Upper lobe of right lung (tissue), 1 donor: ENCODE measurements at regions not wholly inside any gene's neighbourhood (a gene's known extent, or its start where the extent isn't known, plus 50 kb on each side); places are given as distances from the start of the nearest gene placed in this dataset.

ENCODE experiments used
- ATAC-seq: fragments of 200-7000 bp; cut with Tn5 transposase; one replicate; pipeline ENCODE4 v1.9.1; 2020; ENCODE audit warnings: mild to moderate bottlenecking, moderate library complexity
- DNase-seq: peaks from one replicate; pipeline ENCODE4 v3.0.0-alpha.2; 2020
- H3K27ac ChIP-seq: fragments of 200-600 bp; one replicate; pipeline ENCODE4 v1.8.0; 2022
- H3K27me3 ChIP-seq: fragments of 200-600 bp; one replicate; pipeline ENCODE4 v1.8.0; 2022; ENCODE audit warnings: mild to moderate bottlenecking
- H3K36me3 ChIP-seq: fragments of 200-600 bp; one replicate; pipeline ENCODE4 v1.8.0; 2022
- H3K4me1 ChIP-seq: fragments of 200-600 bp; one replicate; pipeline ENCODE4 v1.8.0; 2022
- H3K4me3 ChIP-seq: fragments of 200-600 bp; one replicate; pipeline ENCODE4 v1.8.0; 2022; ENCODE audit warnings: mild to moderate bottlenecking
- H3K9me3 ChIP-seq: fragments of 200-600 bp; one replicate; pipeline ENCODE4 v1.8.0; 2022
- intact Hi-C: fragments of 100-400 bp; cut with DNase I; formaldehyde crosslinking; loops from one replicate; pipeline ENCODE4 v1.11.0; 2022
- TF ChIP-seq, protein P1 (sequence below): fragments of 200-600 bp; IDR thresholded peaks from one replicate; pipeline ENCODE4 v1.8.0; 2022; ENCODE audit warnings: antibody characterized with exemption
- donor health status: DM: no; HTN: yes; CAD: no; lungs with severe emphysema.

DNA sequence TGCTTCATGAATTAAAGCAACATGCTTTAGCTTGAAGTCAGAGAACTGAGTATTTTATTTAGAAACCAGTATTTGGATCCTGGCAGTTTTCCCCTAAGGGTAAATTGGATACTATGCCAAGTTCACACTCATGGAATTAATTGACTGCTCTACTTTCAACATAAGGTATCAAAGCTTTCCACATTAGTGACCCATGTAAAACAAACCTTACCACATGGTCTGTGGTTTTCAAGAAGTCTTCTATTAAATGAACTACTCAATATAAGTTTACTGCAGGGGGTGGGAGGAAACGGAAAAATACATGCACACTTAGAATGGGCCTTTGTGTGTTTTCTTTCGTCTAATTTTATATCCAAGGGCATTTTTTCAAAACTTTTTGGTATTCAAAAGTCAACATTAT, 232.0 kb upstream of the FBXL7 start:
- TF ChIP-seq, protein P1, sequence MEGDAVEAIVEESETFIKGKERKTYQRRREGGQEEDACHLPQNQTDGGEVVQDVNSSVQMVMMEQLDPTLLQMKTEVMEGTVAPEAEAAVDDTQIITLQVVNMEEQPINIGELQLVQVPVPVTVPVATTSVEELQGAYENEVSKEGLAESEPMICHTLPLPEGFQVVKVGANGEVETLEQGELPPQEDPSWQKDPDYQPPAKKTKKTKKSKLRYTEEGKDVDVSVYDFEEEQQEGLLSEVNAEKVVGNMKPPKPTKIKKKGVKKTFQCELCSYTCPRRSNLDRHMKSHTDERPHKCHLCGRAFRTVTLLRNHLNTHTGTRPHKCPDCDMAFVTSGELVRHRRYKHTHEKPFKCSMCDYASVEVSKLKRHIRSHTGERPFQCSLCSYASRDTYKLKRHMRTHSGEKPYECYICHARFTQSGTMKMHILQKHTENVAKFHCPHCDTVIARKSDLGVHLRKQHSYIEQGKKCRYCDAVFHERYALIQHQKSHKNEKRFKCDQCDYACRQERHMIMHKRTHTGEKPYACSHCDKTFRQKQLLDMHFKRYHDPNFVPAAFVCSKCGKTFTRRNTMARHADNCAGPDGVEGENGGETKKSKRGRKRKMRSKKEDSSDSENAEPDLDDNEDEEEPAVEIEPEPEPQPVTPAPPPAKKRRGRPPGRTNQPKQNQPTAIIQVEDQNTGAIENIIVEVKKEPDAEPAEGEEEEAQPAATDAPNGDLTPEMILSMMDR, result no peak
- Histone ChIP-seq H3K9me3 (no peaks in the 10 kb centered on the region), H3K36me3 (no peaks in the 10 kb centered on the region), H3K27ac (no peak overlapping the region), H3K4me3 (no peak overlapping the region), H3K27me3 (no peaks in the 10 kb centered on the region), H3K4me1 (no peaks in the 10 kb centered on the region)
- no peak for DNase-seq
- intact Hi-C loops, result no loop called here
- no peak for ATAC-seq

DNA sequence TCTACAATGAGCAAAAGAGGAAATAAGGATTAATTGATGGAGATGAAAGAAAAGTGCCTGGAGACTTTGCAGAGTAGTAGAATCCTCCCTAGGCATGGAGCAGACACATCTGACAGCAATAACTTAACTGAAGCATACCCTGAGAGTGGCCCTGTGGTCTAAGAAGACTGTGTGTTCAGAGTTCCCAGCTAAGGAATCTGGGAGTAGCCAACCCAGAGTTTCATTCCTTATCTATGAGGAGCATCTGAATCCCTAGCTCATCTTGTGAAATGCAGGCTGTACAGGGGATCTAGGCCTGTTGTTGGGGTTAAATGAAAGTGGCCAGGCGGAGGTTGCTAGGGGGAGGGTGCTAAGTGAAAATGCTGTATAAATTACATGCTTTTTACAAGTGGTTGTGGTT, 233.1 kb upstream of the FBXL7 start:
- no peak for ATAC-seq
- intact Hi-C loops, result no loop called here

DNA sequence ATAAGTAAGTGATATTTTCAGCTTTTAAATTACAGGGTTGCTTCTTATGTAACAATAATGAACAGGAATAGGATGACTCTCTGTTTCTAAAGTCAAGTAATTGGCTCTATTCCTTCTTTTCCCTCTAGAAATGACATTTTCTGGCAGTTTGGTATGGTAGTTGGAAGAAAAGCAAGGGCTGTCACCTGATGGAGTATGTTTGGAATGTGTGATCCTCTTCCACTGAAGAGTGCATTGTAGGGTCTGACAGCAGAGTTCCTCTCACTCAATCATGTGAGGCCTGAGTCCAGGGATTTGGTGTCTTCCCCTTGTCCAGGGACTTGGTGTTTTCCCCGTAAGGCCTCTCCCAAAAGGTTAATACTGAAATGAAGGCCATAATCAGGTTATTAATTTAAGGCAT, 233.8 kb upstream of the FBXL7 start:
- DNase-seq, result no peak
- H3K27me3 ChIP-seq, result no peaks in the 10 kb centered on the region
- H3K27ac ChIP-seq, result no peak overlapping the region
- no peaks in the 10 kb centered on the region for H3K9me3 ChIP-seq
- TF ChIP-seq, protein P1, result no peak
- intact Hi-C loops, result no loop called here
- no peak for ATAC-seq
- no peaks in the 10 kb centered on the region for H3K4me1 ChIP-seq
- no peak overlapping the region for H3K4me3 ChIP-seq
- no peaks in the 10 kb centered on the region for H3K36me3 ChIP-seq

More for the DNA sequence above, 233.1 kb upstream of the FBXL7 start:
- H3K27me3 ChIP-seq, result no peaks in the 10 kb centered on the region
- H3K27ac ChIP-seq, result no peak overlapping the region
- DNase-seq, result no peak
- no peaks in the 10 kb centered on the region for H3K36me3 ChIP-seq
- no peak overlapping the region for H3K4me3 ChIP-seq
- TF ChIP-seq, protein P1, result no peak
- no peaks in the 10 kb centered on the region for H3K4me1 ChIP-seq
- H3K9me3 ChIP-seq, result no peaks in the 10 kb centered on the region

DNA sequence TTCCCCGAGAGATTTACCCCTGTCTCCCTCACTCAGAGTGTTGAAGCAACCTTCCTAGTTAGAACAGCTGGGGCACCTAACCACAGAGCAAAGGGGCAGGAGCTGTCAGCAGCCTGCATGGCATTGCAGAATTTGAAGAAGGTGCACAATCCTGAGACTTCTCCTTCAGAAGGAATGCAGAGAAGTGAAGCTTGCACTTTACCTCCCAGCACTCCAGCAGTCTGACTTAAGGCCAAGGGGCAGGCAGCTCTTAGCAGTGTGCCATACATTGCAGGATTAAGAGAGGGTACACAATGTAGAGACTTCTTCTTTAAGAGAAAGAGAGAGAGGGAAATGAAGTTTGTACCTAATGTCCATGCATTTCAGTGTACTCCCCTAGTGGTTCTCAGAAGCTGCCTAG, 236.0 kb upstream of the FBXL7 start:
- TF ChIP-seq, protein P1, result no peak
- H3K4me1 ChIP-seq, result no peaks in the 10 kb centered on the region
- no peak overlapping the region for H3K4me3 ChIP-seq
- no peaks in the 10 kb centered on the region for H3K9me3 ChIP-seq
- no peaks in the 10 kb centered on the region for H3K27me3 ChIP-seq
- ATAC-seq (no peak), DNase-seq (no peak)
- no peak overlapping the region for H3K27ac ChIP-seq
- intact Hi-C loops, result no loop called here
- H3K36me3 ChIP-seq, result no peaks in the 10 kb centered on the region

DNA sequence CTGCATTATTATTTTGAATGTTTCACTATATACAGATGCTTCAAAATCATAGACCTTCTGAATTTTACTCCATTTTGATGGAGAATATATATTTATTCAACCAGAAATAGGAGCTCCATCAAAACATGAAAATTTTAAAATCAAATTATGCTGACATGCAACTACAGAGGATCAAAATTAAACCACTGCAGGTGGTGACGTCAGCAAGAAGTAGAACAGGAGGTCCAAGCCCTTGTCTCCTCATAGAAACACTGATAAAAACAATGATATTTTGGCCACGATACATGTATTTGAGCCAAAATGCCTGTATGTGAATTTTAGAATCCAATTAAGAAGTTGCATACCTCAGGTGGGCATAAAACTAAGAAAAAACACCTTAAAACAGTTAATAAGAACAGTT, 236.6 kb upstream of the FBXL7 start:
- H3K9me3 ChIP-seq, result no peaks in the 10 kb centered on the region
- H3K27me3 ChIP-seq, result no peaks in the 10 kb centered on the region
- H3K4me3 ChIP-seq, result no peak overlapping the region
- intact Hi-C loops, result no loop called here
- no peak for ATAC-seq
- H3K36me3 ChIP-seq, result no peaks in the 10 kb centered on the region
- DNase-seq, result no peak
- no peak overlapping the region for H3K27ac ChIP-seq
- TF ChIP-seq, protein P1, result no peak
- H3K4me1 ChIP-seq, result no peaks in the 10 kb centered on the region

DNA sequence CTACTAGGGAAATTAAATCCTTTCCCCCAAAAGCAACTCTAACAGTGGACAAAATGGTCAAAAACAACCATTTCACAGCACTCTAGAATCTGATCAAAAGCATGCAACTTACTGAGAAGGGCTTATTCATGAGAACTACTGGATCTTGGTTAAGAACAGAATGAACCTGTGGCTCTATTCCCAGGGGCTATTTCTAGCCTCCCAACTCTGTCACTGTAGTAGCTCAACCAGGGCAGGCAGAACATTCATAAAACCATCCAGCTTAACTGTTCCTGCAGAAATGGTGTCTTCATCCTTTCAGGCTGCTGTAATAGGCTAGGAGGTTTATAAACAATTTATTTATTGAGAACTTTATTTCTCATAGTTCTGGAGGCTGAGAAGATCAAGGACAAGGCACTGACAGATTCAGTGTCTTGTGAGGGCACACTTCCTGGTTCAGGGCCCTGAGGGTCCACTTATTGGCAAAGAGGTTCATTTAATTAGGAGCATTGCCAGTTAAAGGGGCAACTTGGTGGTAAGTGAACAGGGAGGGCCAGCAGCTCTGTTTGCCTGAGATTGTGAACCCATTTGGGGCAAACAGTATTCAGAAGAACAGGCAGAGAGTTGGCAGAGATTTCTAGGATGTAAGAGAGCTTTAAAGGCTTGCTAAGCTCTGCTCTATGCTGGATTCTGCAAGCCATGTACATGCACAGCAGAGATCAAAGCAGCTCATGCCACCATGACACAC, 238.5 kb upstream of the FBXL7 start:
- TF ChIP-seq, protein P1, result no peak
- H3K27me3 ChIP-seq, result no peaks in the 10 kb centered on the region
- no peak for DNase-seq
- ATAC-seq, result no peak
- H3K4me1 ChIP-seq, result no peaks in the 10 kb centered on the region
- no peaks in the 10 kb centered on the region for H3K36me3 ChIP-seq
- no peak overlapping the region for H3K27ac ChIP-seq
- no peak overlapping the region for H3K4me3 ChIP-seq
- no peaks in the 10 kb centered on the region for H3K9me3 ChIP-seq
- intact Hi-C loops, result no loop called here
